DOHH2 (cell line): ENCODE measurements at regions not wholly inside any gene's neighbourhood (a gene's known extent, or its start where the extent isn't known, plus 50 kb on each side); places are given as distances from the start of the nearest gene placed in this dataset.

Experiments used
- H3F3A ChIP-seq: fragments of 200-600 bp; sonication (generic), shearing (Covaris generic); 2 replicates; pipeline ENCODE4 v1.6.0; 2016; ENCODE audit warnings: antibody characterized with exemption, mild to moderate bottlenecking; ENCODE audit not compliant: control insufficient read depth, insufficient read depth
- H3K27ac ChIP-seq: fragments of 200-600 bp; sonication (generic); 2 replicates; pipeline ENCODE4 v1.5.1; 2014; ENCODE audit warnings: low read depth, mild to moderate bottlenecking, low read length, moderate library complexity
- H3K27me3 ChIP-seq: fragments of 200-600 bp; sonication (generic); 2 replicates; pipeline ENCODE4 v1.6.1; 2014; ENCODE audit warnings: mild to moderate bottlenecking, low read length, mixed read lengths; ENCODE audit not compliant: control insufficient read depth
- H3K36me3 ChIP-seq: fragments of 200-600 bp; sonication (generic); 2 replicates; pipeline ENCODE4 v1.6.1; 2014; ENCODE audit warnings: mild to moderate bottlenecking, low read length, moderate library complexity, mixed read lengths; ENCODE audit not compliant: control insufficient read depth
- H3K4me1 ChIP-seq: fragments of 200-600 bp; sonication (generic); 2 replicates; pipeline ENCODE4 v1.6.1; 2014; ENCODE audit warnings: mild to moderate bottlenecking, low read length, mixed read lengths; ENCODE audit not compliant: control insufficient read depth
- H3K4me2 ChIP-seq: fragments of 200-600 bp; sonication (generic); 2 replicates; pipeline ENCODE4 v1.6.0; 2014; ENCODE audit warnings: mild to moderate bottlenecking, low read length, moderate library complexity
- H3K4me3 ChIP-seq: fragments of 200-600 bp; sonication (generic); 2 replicates; pipeline ENCODE4 v1.5.1; 2014; ENCODE audit warnings: mild to moderate bottlenecking, low read length, mixed read lengths
- H3K79me2 ChIP-seq: fragments of 200-600 bp; sonication (generic); 2 replicates; pipeline ENCODE4 v1.6.1; 2014; ENCODE audit warnings: mild to moderate bottlenecking, low read length, mixed read lengths; ENCODE audit not compliant: control insufficient read depth
- H3K9me2 ChIP-seq: fragments of 200-600 bp; sonication (generic); replicated peaks from 2 replicates; pipeline ENCODE4 v1.6.1; 2014; ENCODE audit warnings: mild to moderate bottlenecking, low read length, mixed read lengths; ENCODE audit not compliant: control insufficient read depth
- H3K9me3 ChIP-seq: fragments of 200-600 bp; sonication (generic); 2 replicates; pipeline ENCODE4 v1.6.1; 2014; ENCODE audit warnings: antibody characterized with exemption, low read length, mixed read lengths; ENCODE audit not compliant: control insufficient read depth, insufficient read depth
- H4K20me1 ChIP-seq: fragments of 200-600 bp; sonication (generic); 2 replicates; pipeline ENCODE4 v1.6.0; 2014; ENCODE audit warnings: low read depth, mild to moderate bottlenecking, antibody characterized with exemption, low read length, moderate library complexity; ENCODE audit not compliant: control insufficient read depth, insufficient read depth
- CTCF ChIP-seq: fragments of 200-600 bp; sonication (generic); IDR thresholded peaks from one replicate; pipeline ENCODE4 v1.5.1; 2014; ENCODE audit warnings: antibody characterized with exemption, mild to moderate bottlenecking, low read depth, low read length; ENCODE audit not compliant: poor library complexity, severe bottlenecking
- EZH2phosphoT487 ChIP-seq: fragments of 200-600 bp; sonication (generic); IDR thresholded peaks from 2 replicates; pipeline ENCODE4 v1.6.1; 2017; ENCODE audit warnings: borderline replicate concordance, mild to moderate bottlenecking, antibody characterized with exemption, low read length, moderate library complexity, mixed read lengths

GRCh38 chr6:79775222-79775621 lies 144.1 kb downstream of the SH3BGRL2 start:
- Histone ChIP-seq H3K27me3 (peaks cover 8% of the 10 kb centered on the region), H4K20me1 (no peaks in the 10 kb centered on the region), H3K4me2 (no peak overlapping the region), H3F3A (no peaks in the 10 kb centered on the region), H3K36me3 (no peaks in the 10 kb centered on the region), H3K9me2 (no peaks in the 10 kb centered on the region), H3K27ac (no peak overlapping the region), H3K9me3 (no peaks in the 10 kb centered on the region), H3K4me3 (no peak overlapping the region), H3K4me1 (0 out of 2 replicates have a peak, but pooled peaks cover 3% of the 10 kb centered on the region), H3K79me2 (no peaks in the 10 kb centered on the region)
- TF ChIP-seq EZH2phosphoT487 = no peak
- no peak for TF ChIP-seq CTCF

GRCh38 chr6:79764747-79765146 lies 133.6 kb downstream of the SH3BGRL2 start:
- Histone ChIP-seq H3K27ac (no peak overlapping the region), H3K9me3 (0 out of 2 replicates have a peak, but pooled peaks cover 2% of the 10 kb centered on the region), H3K79me2 (no peaks in the 10 kb centered on the region), H3F3A (no peaks in the 10 kb centered on the region), H3K27me3 (no peaks in the 10 kb centered on the region), H3K4me1 (no peaks in the 10 kb centered on the region), H4K20me1 (no peaks in the 10 kb centered on the region), H3K4me2 (no peak overlapping the region), H3K36me3 (no peaks in the 10 kb centered on the region), H3K9me2 (no peaks in the 10 kb centered on the region), H3K4me3 (no peak overlapping the region)
- TF ChIP-seq EZH2phosphoT487 (no peak), CTCF (no peak)

GRCh38 chr6:79763301-79763700 lies 132.2 kb downstream of the SH3BGRL2 start:
- no peaks in the 10 kb centered on the region for H3K27me3 ChIP-seq
- H3K4me3 ChIP-seq = no peak overlapping the region
- no peak for TF ChIP-seq EZH2phosphoT487
- no peak for TF ChIP-seq CTCF
- H3K9me3 ChIP-seq = 0 out of 2 replicates have a peak, but pooled peaks cover 2% of the 10 kb centered on the region
- H3K79me2 ChIP-seq = no peaks in the 10 kb centered on the region
- H3K27ac ChIP-seq = no peak overlapping the region
- H3K36me3 ChIP-seq = no peaks in the 10 kb centered on the region
- H3K4me1 ChIP-seq = no peaks in the 10 kb centered on the region
- H3K9me2 ChIP-seq = no peaks in the 10 kb centered on the region
- no peaks in the 10 kb centered on the region for H4K20me1 ChIP-seq
- no peaks in the 10 kb centered on the region for H3F3A ChIP-seq
- H3K4me2 ChIP-seq = no peak overlapping the region

- H3K9me2 ChIP-seq = no peaks in the 10 kb centered on the region
- H3F3A ChIP-seq = no peaks in the 10 kb centered on the region
- TF ChIP-seq CTCF (no peak), EZH2phosphoT487 (no peak)
- no peaks in the 10 kb centered on the region for H3K27me3 ChIP-seq
- no peaks in the 10 kb centered on the region for H3K79me2 ChIP-seq
- H3K36me3 ChIP-seq = no peaks in the 10 kb centered on the region
- H3K27ac ChIP-seq = no peak overlapping the region
- no peak overlapping the region for H3K4me2 ChIP-seq
- no peak overlapping the region for H3K4me3 ChIP-seq
- 0 out of 2 replicates have a peak, but pooled peaks cover 2% of the 10 kb centered on the region for H3K9me3 ChIP-seq
- no peaks in the 10 kb centered on the region for H4K20me1 ChIP-seq
- no peaks in the 10 kb centered on the region for H3K4me1 ChIP-seq
Observed at GRCh38 chr6:79762370-79762769, 131.2 kb downstream of the SH3BGRL2 start.
